Right ventricle myocardium inferior (tissue), 1 donor: ENCODE measurements at regions not wholly inside any gene's neighbourhood (a gene's known extent, or its start where the extent isn't known, plus 50 kb on each side); places are given as distances from the start of the nearest gene placed in this dataset.
"Not testable (repeated sequence)": the region's sequence is repeated elsewhere in the genome, so short reads cannot be mapped to it uniquely, and the experiment has no call there.

Experiments
- ATAC-seq: fragments of 200-7000 bp; cut with Tn5 transposase; one replicate; pipeline ENCODE4 v1.9.1; 2020; ENCODE audit warnings: mild to moderate bottlenecking, moderate library complexity
- DNase-seq: peaks from one replicate; pipeline ENCODE4 v3.0.0; 2021; ENCODE audit errors: missing footprints
- intact Hi-C: fragments of 100-400 bp; cut with DNase I; formaldehyde crosslinking; loops from one replicate; pipeline ENCODE4 v1.11.0; 2022
- donor health status: DM: no; HTN: yes; CAD: no; lungs with severe emphysema.

- no peak for ATAC-seq
- intact Hi-C loops, result loop anchor here (5.0 to 10.0 kb wide), 3 partner anchors 406 to 726 kb away; partner anchors contain the start of gene TBL1XR1
- no peak for DNase-seq
These were observed 573.3 kb upstream of the TBL1XR1 start for GRCh38 chr3:177770383-177771230.

GRCh38 chr3:177771780-177772179 is 574.5 kb upstream of the TBL1XR1 start:
- ATAC-seq (no peak), DNase-seq (no peak)
- intact Hi-C loops, result loop anchor here (5.0 to 10.0 kb wide), 3 partner anchors 407 to 727 kb away; partner anchors contain the start of gene TBL1XR1

GRCh38 chr3:177772908-177773557 is 575.8 kb upstream of the TBL1XR1 start:
- DNase-seq, result no peak
- intact Hi-C loops, result loop anchor here (5.0 to 10.0 kb wide), 3 partner anchors 408 to 728 kb away; partner anchors contain the start of gene TBL1XR1
- peak; percentile 67 for ATAC-seq

GRCh38 chr3:177773717-177774116 is 576.4 kb upstream of the TBL1XR1 start:
- intact Hi-C loops, result loop anchor here (5.0 to 10.0 kb wide), 3 partner anchors 409 to 729 kb away; partner anchors contain the start of gene TBL1XR1
- ATAC-seq (no peak), DNase-seq (no peak)

- ATAC-seq, result no peak
- intact Hi-C loops, result loop anchor here (10.0 kb wide), 2 partner anchors 412 to 732 kb away; no protein-coding TSS in a partner anchor
- DNase-seq, result no peak
These were observed 579.4 kb upstream of the TBL1XR1 start for GRCh38 chr3:177776661-177777101.

- intact Hi-C loops, result loop anchor here (10.0 kb wide), 2 partner anchors 413 to 733 kb away; no protein-coding TSS in a partner anchor
- ATAC-seq (no peak), DNase-seq (peak; percentile 43)
These were observed 580.4 kb upstream of the TBL1XR1 start for GRCh38 chr3:177777699-177778098.

- DNase-seq (no peak), ATAC-seq (no peak)
- intact Hi-C loops, result loop anchor here (10.0 kb wide), 2 partner anchors 414 to 734 kb away; no protein-coding TSS in a partner anchor
These were observed 581.4 kb upstream of the TBL1XR1 start for GRCh38 chr3:177778633-177779032.

GRCh38 chr3:177781686-177782161 is 584.4 kb upstream of the TBL1XR1 start:
- peak; percentile 93 for ATAC-seq
- DNase-seq, result peak; percentile 56
- intact Hi-C loops, result loop anchor here (5.0 kb wide), 2 partner anchors 59 to 606 kb away; no protein-coding TSS in a partner anchor

- intact Hi-C loops, result loop anchor here (5.0 kb wide), 2 partner anchors 61 to 604 kb away; no protein-coding TSS in a partner anchor
- ATAC-seq, result peak; percentile 35
- no peak for DNase-seq
These were observed 586.1 kb upstream of the TBL1XR1 start for GRCh38 chr3:177783338-177783737.

GRCh38 chr3:177783767-177784166 is 586.5 kb upstream of the TBL1XR1 start:
- ATAC-seq (no peak), DNase-seq (no peak)
- intact Hi-C loops, result loop anchor here (5.0 kb wide), 2 partner anchors 61 to 604 kb away; no protein-coding TSS in a partner anchor

GRCh38 chr3:177787279-177788041 is 590.2 kb upstream of the TBL1XR1 start:
- intact Hi-C loops, result no loop called here
- no peak for DNase-seq
- no peak for ATAC-seq

- DNase-seq, result no peak
- intact Hi-C loops, result no loop called here
- no peak for ATAC-seq
These were observed 592.2 kb upstream of the TBL1XR1 start for GRCh38 chr3:177789500-177789899.

GRCh38 chr3:177792311-177793030 is 595.2 kb upstream of the TBL1XR1 start:
- intact Hi-C loops, result no loop called here
- ATAC-seq, result no peak
- no peak for DNase-seq

GRCh38 chr3:177793451-177793850 is 596.2 kb upstream of the TBL1XR1 start:
- intact Hi-C loops, result no loop called here
- no peak for ATAC-seq

GRCh38 chr3:177795216-177795615 is 597.9 kb upstream of the TBL1XR1 start:
- intact Hi-C loops, result no loop called here

More at GRCh38 chr3:177793451-177793850, 596.2 kb upstream of the TBL1XR1 start:
- no peak for DNase-seq

GRCh38 chr3:177795859-177796258 is 598.6 kb upstream of the TBL1XR1 start:
- DNase-seq, result no peak
- no peak for ATAC-seq
- intact Hi-C loops, result no loop called here

More at GRCh38 chr3:177795216-177795615, 597.9 kb upstream of the TBL1XR1 start:
- DNase-seq (no peak), ATAC-seq (no peak)

GRCh38 chr3:177800147-177800546 is 602.9 kb upstream of the TBL1XR1 start:
- ATAC-seq, intact Hi-C loops, DNase-seq: not testable (repeated sequence)

- intact Hi-C loops, result no loop called here
- ATAC-seq, result no peak
These were observed 603.3 kb upstream of the TBL1XR1 start for GRCh38 chr3:177800561-177800960.

More at GRCh38 chr3:177800561-177800960, 603.3 kb upstream of the TBL1XR1 start:
- DNase-seq, result no peak
